Activated naive CD8-positive, alpha-beta T cell (primary cell): ENCODE measurements at regions not wholly inside any gene's neighbourhood (a gene's known extent, or its start where the extent isn't known, plus 50 kb on each side); places are given as distances from the start of the nearest gene placed in this dataset.
A peak's percentile ranks its signal among the peaks of the same experiment; 100 is the strongest.
"Not testable (repeated sequence)": the region's sequence is repeated elsewhere in the genome, so short reads cannot be mapped to it uniquely, and the experiment has no call there.

Experiments
- H3K27ac Mint-ChIP-seq: one replicate; pipeline ENCODE4 v1.8.0; 2021; ENCODE audit warnings: mixed read lengths
- H3K27me3 Mint-ChIP-seq: one replicate; pipeline ENCODE4 v1.8.0; 2021; ENCODE audit warnings: mixed read lengths
- H3K36me3 Mint-ChIP-seq: one replicate; pipeline ENCODE4 v1.8.0; 2021; ENCODE audit warnings: mixed read lengths
- H3K4me1 Mint-ChIP-seq: one replicate; pipeline ENCODE4 v1.8.0; 2021; ENCODE audit warnings: low read depth, mixed read lengths
- H3K4me3 Mint-ChIP-seq: one replicate; pipeline ENCODE4 v1.8.0; 2021; ENCODE audit warnings: mild to moderate bottlenecking, mixed read lengths
- H3K9me3 Mint-ChIP-seq: one replicate; pipeline ENCODE4 v1.8.0; 2021; ENCODE audit warnings: low read depth, mixed read lengths

DNA sequence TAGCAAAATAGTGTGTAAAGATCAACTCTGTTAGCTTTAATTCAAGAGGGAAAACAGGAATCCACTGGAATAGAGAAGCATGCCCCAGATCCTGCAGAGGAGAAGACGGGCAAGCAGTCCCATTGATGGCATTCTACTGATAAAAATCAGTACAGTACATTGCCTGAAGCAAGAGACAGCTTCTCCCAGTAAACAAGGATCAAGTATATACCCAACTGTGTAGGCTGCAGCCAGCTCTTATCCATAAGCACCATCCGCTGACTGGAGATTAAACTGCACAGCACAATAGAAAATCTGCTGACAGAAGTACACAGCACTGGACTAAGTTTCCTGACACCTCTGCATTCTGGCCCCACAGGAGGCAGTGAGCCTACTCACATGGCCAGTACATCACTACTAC lies 110.1 kb downstream of the COX18 start:
- no peaks in the 10 kb centered on the region for H3K4me1 Mint-ChIP-seq
- H3K9me3 Mint-ChIP-seq = peaks cover 21% of the 10 kb centered on the region
- peaks cover 19% of the 10 kb centered on the region for H3K27me3 Mint-ChIP-seq
- no peak overlapping the region for H3K27ac Mint-ChIP-seq
- peaks cover 5% of the 10 kb centered on the region for H3K36me3 Mint-ChIP-seq
- H3K4me3 Mint-ChIP-seq = no peak overlapping the region

DNA sequence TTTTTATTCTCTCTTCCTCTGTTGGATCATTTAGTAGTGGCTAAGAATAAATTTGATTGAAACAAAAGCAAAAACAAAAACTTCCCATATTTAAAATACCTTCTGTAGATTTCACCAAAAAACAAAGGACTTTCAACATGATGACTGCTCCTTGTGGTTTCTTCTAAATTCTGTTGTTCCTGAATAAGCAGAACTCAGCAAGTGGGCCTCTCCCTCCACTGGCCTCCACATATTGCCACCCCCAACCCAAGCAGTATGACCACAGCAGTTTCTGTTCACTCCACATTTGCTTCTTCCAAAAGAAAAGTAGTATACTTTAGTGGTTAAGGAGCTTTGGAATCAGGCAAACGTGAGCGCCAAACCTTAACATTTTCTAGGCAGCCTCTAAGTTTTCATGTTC lies 114.7 kb downstream of the COX18 start:
- H3K4me3 Mint-ChIP-seq = no peak overlapping the region

GRCh38 chr4:72953571-72953970 lies 115.9 kb downstream of the COX18 start:
- Mint-ChIP-seq H3K9me3 (no peaks in the 10 kb centered on the region), H3K4me3 (no peak overlapping the region), H3K27me3 (peaks cover 14% of the 10 kb centered on the region), H3K27ac (no peak overlapping the region), H3K36me3 (no peaks in the 10 kb centered on the region), H3K4me1 (peaks cover 8% of the 10 kb centered on the region)

More for the DNA sequence above, 114.7 kb downstream of the COX18 start:
- Mint-ChIP-seq H3K36me3 (no peaks in the 10 kb centered on the region), H3K27ac (no peak overlapping the region), H3K4me1 (peaks cover 8% of the 10 kb centered on the region), H3K27me3 (peaks cover 15% of the 10 kb centered on the region), H3K9me3 (peaks cover 4% of the 10 kb centered on the region)

GRCh38 chr4:72951628-72952027 lies 117.9 kb downstream of the COX18 start:
- Mint-ChIP-seq H3K27me3 (peaks cover 12% of the 10 kb centered on the region), H3K27ac (peak overlapping the region; percentile 78), H3K4me3 (no peak overlapping the region), H3K36me3 (no peaks in the 10 kb centered on the region), H3K4me1 (peaks cover 8% of the 10 kb centered on the region), H3K9me3 (no peaks in the 10 kb centered on the region)

DNA sequence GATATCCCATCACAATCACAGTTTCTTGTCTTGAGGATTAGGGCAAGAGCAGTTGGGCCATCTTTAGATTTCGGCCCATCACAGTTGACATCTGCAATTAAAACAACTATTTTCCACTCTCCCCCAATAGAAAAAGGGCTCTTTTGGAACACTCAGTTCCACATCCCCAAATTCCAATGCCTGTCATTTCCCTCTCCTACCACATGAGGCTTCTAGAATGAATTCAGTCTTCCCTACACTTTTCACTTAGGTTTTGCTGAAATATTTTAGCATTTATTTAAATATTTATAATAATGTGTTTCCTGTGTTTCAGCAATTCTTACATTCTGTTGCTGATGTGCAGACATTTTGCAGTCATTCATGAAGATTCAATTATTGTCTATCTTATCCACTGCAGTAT lies 118.4 kb downstream of the COX18 start:
- Mint-ChIP-seq H3K27me3 (peaks cover 13% of the 10 kb centered on the region), H3K9me3 (peaks cover 3% of the 10 kb centered on the region), H3K4me1 (peaks cover 8% of the 10 kb centered on the region)

DNA sequence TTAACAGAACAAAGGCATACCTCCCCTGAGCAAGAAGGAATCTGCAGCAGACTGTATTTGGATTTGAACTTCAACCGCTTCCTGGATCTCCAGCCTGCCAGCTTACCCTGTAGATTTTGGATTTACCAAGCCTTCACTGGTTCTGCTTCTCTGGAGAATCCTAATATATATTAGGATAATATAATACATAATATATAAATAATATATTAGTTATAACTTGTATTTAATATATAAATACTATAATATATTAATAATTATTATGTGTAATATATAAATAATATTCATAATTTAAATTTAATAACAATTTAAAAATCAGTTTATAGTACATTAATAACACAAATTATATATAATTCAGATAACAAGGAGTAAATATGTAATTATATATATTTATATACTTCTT lies 121.4 kb downstream of the COX18 start:
- peaks cover 9% of the 10 kb centered on the region for H3K27me3 Mint-ChIP-seq
- H3K36me3 Mint-ChIP-seq = no peaks in the 10 kb centered on the region
- H3K9me3 Mint-ChIP-seq = peaks cover 9% of the 10 kb centered on the region
- peaks cover 8% of the 10 kb centered on the region for H3K4me1 Mint-ChIP-seq
- H3K4me3 Mint-ChIP-seq = no peak overlapping the region
- no peak overlapping the region for H3K27ac Mint-ChIP-seq

More for the DNA sequence above, 118.4 kb downstream of the COX18 start:
- H3K4me3 Mint-ChIP-seq = no peak overlapping the region
- peak overlapping the region; percentile 30 for H3K27ac Mint-ChIP-seq
- no peaks in the 10 kb centered on the region for H3K36me3 Mint-ChIP-seq

DNA sequence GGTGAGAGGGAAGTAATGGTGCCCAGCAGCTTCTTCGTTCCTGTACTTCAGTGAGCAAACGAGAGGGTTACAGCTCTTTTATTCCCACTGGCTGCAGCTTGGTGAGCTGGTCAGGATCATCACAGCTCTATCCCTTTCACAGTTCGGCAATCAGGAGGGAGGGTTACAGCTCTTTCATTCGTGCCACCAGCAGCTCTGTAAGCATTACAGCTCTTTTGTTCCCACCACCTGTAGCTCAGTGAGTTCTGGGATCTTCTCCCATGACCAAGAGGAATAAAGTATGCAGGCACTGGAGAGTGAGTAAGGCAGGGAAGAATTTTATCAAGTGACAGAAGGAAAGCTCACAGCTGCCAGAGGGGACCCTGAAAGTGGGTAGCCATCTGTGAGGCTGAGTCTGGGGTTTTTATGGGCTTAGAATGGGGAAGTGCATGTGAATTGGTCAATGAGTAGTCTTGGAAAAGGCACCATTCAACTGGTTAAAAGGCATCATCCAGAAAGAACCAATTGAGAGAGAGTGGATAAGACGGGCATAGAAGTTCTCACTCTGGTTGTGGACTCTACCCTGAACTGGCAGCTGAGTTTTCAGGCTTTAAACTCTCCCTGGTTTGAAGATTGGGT lies 123.7 kb downstream of the COX18 start:
- H3K9me3 Mint-ChIP-seq = peaks cover 9% of the 10 kb centered on the region
- peaks cover 12% of the 10 kb centered on the region for H3K27me3 Mint-ChIP-seq
- H3K4me3 Mint-ChIP-seq = no peak overlapping the region
- no peaks in the 10 kb centered on the region for H3K4me1 Mint-ChIP-seq
- peak overlapping the region; percentile 30 for H3K27ac Mint-ChIP-seq
- no peaks in the 10 kb centered on the region for H3K36me3 Mint-ChIP-seq

- H3K27me3 Mint-ChIP-seq = peaks cover 10% of the 10 kb centered on the region
- no peaks in the 10 kb centered on the region for H3K36me3 Mint-ChIP-seq
- peaks cover 9% of the 10 kb centered on the region for H3K9me3 Mint-ChIP-seq
- H3K4me1 Mint-ChIP-seq = no peaks in the 10 kb centered on the region
- H3K27ac Mint-ChIP-seq = no peak overlapping the region
- H3K4me3 Mint-ChIP-seq = no peak overlapping the region
These were observed 127.0 kb downstream of the COX18 start for GRCh38 chr4:72942565-72942964.

- H3K27me3 Mint-ChIP-seq = peaks cover 8% of the 10 kb centered on the region
- H3K9me3 Mint-ChIP-seq = no peaks in the 10 kb centered on the region
- H3K36me3 Mint-ChIP-seq = no peaks in the 10 kb centered on the region
- no peak overlapping the region for H3K4me3 Mint-ChIP-seq
- H3K4me1 Mint-ChIP-seq = no peaks in the 10 kb centered on the region
- no peak overlapping the region for H3K27ac Mint-ChIP-seq
These were observed 131.0 kb downstream of the COX18 start for GRCh38 chr4:72938516-72938915.

DNA sequence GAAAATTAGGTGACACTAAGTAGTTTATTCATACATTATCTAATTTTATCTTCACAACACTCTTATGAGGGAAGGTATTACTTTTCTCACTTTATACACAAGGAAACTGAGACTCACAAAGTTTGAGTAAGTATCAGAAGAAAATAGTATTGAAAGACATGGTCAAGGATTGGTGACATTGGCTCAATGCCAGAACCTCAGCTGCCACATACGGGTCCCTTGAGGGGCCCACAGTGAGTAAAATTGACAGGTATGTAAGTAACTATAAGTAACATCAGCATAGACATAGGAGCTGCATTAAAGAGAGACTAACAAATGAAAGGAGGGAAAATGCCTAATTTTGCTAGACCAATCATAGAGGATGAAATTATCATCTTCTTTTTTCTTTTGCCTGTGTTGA lies 134.1 kb downstream of the COX18 start:
- no peaks in the 10 kb centered on the region for H3K36me3 Mint-ChIP-seq
- no peak overlapping the region for H3K4me3 Mint-ChIP-seq
- no peaks in the 10 kb centered on the region for H3K9me3 Mint-ChIP-seq
- H3K27ac Mint-ChIP-seq = no peak overlapping the region
- H3K27me3 Mint-ChIP-seq = peaks cover 2% of the 10 kb centered on the region
- no peaks in the 10 kb centered on the region for H3K4me1 Mint-ChIP-seq

DNA sequence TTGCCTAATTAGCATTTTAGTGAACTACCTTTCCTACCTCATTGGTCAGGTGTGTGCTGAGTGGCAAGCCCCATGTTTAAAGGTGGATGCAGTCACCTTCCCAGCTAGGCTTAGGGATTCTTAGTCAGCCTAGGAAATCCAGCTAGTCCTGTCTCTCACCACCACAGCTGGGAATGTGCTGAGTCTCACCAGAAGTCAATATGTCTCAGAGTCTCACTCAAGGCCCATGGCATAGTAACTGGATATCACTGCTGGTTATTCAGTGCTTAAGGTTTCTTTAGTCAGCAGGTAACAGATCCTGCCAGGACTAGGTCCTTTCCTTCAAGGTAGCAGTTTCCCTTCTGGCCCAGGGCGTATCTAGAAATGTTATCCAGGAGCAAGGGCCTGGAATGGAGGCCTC lies 136.5 kb downstream of the COX18 start:
- Mint-ChIP-seq H3K4me1 (no peaks in the 10 kb centered on the region), H3K36me3 (no peaks in the 10 kb centered on the region), H3K4me3 (no peak overlapping the region), H3K27ac (no peak overlapping the region), H3K9me3 (no peaks in the 10 kb centered on the region), H3K27me3 (no peaks in the 10 kb centered on the region)

GRCh38 chr4:72931346-72931745 lies 138.2 kb downstream of the COX18 start:
- Mint-ChIP-seq H3K4me3 (no peak overlapping the region), H3K4me1 (no peaks in the 10 kb centered on the region), H3K9me3 (no peaks in the 10 kb centered on the region), H3K27me3 (no peaks in the 10 kb centered on the region), H3K36me3 (no peaks in the 10 kb centered on the region), H3K27ac (no peak overlapping the region)

DNA sequence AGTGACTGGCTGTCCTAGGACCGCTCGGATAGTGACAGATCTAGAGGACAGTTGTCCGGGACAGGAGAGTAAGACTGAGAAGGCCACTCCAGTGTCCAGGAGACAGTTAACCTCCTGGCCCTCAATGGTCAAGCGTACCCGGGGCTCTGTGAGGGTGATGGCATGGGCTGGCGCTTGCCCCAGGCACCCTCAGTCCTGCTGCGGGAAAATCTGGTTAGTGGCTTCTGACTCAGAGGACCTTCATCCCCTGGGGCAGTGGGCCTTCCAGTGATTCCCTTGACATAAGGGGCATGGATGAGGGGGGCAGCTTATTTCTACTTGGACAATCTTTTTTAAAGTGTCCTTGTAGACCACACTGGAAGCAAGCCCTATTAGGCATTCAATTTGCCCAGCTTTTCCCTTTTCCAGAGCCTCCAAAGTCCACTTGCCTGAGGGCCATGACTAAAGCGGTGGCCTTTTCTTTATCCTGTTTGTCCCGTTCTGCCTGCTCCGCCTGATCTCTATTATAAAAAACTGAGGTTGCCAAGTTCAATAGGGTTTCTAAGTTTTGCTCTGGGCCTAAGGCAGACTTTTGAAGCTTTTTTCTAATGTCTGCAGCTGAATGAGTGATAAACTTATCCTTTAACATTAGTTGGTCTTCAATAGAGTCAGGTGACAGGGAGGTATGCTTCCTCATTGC lies 139.8 kb downstream of the COX18 start:
- not testable (repeated sequence) for H3K27ac Mint-ChIP-seq, H3K4me3 Mint-ChIP-seq, H3K36me3 Mint-ChIP-seq, H3K27me3 Mint-ChIP-seq, H3K9me3 Mint-ChIP-seq, H3K4me1 Mint-ChIP-seq

DNA sequence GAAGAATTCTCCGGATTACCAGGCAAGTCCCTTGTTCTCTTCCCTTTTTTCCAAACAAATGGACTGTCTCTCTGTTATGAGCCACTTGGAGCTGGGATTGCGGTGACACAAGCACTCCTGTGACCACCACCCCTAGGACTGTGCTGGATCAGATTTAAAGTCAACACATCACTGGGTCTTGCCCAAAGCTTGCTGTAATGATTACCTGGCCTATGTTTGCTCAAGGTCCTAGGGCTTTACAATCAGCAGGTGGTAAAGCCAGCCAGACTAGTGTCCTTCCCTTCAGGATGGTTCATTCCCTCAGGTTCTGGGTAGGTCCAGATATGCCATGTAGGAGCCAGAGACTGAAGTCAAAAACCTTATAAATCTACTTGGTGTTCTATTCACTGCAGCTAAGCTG lies 144.7 kb downstream of the COX18 start:
- Mint-ChIP-seq H3K36me3 (no peaks in the 10 kb centered on the region), H3K27ac (no peak overlapping the region), H3K9me3 (no peaks in the 10 kb centered on the region), H3K27me3 (no peaks in the 10 kb centered on the region), H3K4me1 (no peaks in the 10 kb centered on the region), H3K4me3 (no peak overlapping the region)

GRCh38 chr4:72919937-72920336 lies 149.6 kb downstream of the COX18 start:
- H3K4me3 Mint-ChIP-seq = no peak overlapping the region
- H3K36me3 Mint-ChIP-seq = no peaks in the 10 kb centered on the region
- peaks cover 2% of the 10 kb centered on the region for H3K27me3 Mint-ChIP-seq

DNA sequence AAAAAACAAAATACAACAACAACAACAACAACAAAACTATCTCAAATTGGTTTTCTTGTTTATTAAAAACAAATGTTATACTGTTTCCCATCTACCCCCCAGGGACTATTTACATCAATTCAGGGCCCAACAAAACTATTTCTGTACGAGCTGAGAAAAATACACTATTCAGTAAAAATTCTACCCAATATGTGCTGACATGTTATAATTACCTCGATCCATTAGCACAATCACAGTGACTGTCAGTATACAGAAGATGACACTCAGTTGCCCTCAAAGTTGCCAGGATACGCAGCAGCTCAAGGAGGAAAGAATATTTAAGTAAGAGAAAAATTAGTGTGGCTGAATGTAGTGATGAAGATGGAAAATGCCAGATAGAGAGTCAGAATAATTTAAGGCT lies 150.1 kb downstream of the COX18 start:
- Mint-ChIP-seq H3K36me3 (no peaks in the 10 kb centered on the region), H3K27ac (no peak overlapping the region), H3K4me1 (no peaks in the 10 kb centered on the region), H3K27me3 (peaks cover 2% of the 10 kb centered on the region), H3K9me3 (no peaks in the 10 kb centered on the region), H3K4me3 (no peak overlapping the region)

More at GRCh38 chr4:72919937-72920336, 149.6 kb downstream of the COX18 start:
- no peaks in the 10 kb centered on the region for H3K9me3 Mint-ChIP-seq
- H3K27ac Mint-ChIP-seq = no peak overlapping the region
- no peaks in the 10 kb centered on the region for H3K4me1 Mint-ChIP-seq
